Endodermal cell (in vitro differentiated cells): ENCODE measurements at regions not wholly inside any gene's neighbourhood (a gene's known extent, or its start where the extent isn't known, plus 50 kb on each side); places are given as distances from the start of the nearest gene placed in this dataset.

Source experiments
- DNase-seq: peaks from one replicate; pipeline ENCODE4 v3.0.0-alpha.2; 2017
- H3K27ac ChIP-seq: 2 replicates; pipeline ENCODE4 v1.5.1; 2013; ENCODE audit warnings: mild to moderate bottlenecking, low read depth, low read length, moderate library complexity
- H3K27me3 ChIP-seq: 2 replicates; pipeline ENCODE4 v1.6.1; 2013; ENCODE audit warnings: mild to moderate bottlenecking, low read length, moderate library complexity; ENCODE audit not compliant: insufficient read depth, control insufficient read depth, poor library complexity, severe bottlenecking
- H3K36me3 ChIP-seq: 2 replicates; pipeline ENCODE4 v1.7.0; 2013; ENCODE audit warnings: mild to moderate bottlenecking, low read length, moderate library complexity; ENCODE audit not compliant: control insufficient read depth, insufficient read depth
- H3K4me1 ChIP-seq: one replicate; pipeline ENCODE4 v1.7.0; 2013; ENCODE audit warnings: low read length; ENCODE audit not compliant: control insufficient read depth, insufficient read depth
- H3K4me3 ChIP-seq: 2 replicates; pipeline ENCODE4 v1.5.1; 2013; ENCODE audit warnings: mild to moderate bottlenecking, low read length, moderate library complexity
- H3K9ac ChIP-seq: 2 replicates; pipeline ENCODE4 v1.6.1; 2013; ENCODE audit warnings: mild to moderate bottlenecking, low read length, moderate library complexity; ENCODE audit not compliant: poor library complexity, severe bottlenecking; ENCODE audit errors: extremely low read depth
- H3K9me3 ChIP-seq: 2 replicates; pipeline ENCODE4 v1.6.1; 2013; ENCODE audit warnings: mild to moderate bottlenecking, low read length, moderate library complexity; ENCODE audit not compliant: control insufficient read depth
- H3K27ac Mint-ChIP-seq: 2 replicates; pipeline ENCODE4 v1.8.0; 2020; ENCODE audit warnings: mixed read lengths
- H3K27me3 Mint-ChIP-seq: 2 replicates; pipeline ENCODE4 v1.8.0; 2021; ENCODE audit warnings: mild to moderate bottlenecking, mixed read lengths; ENCODE audit not compliant: insufficient read depth
- H3K36me3 Mint-ChIP-seq: 2 replicates; pipeline ENCODE4 v1.8.0; 2020; ENCODE audit warnings: low read depth, mixed read lengths
- H3K4me1 Mint-ChIP-seq: 2 replicates; pipeline ENCODE4 v1.8.0; 2020; ENCODE audit warnings: mixed read lengths
- H3K4me3 Mint-ChIP-seq: 2 replicates; pipeline ENCODE4 v1.8.0; 2020; ENCODE audit warnings: mild to moderate bottlenecking, moderate library complexity, mixed read lengths
- H3K9me3 Mint-ChIP-seq: 2 replicates; pipeline ENCODE4 v1.8.0; 2020; ENCODE audit warnings: mild to moderate bottlenecking, mixed read lengths
- CTCF ChIP-seq: fragments of 200-600 bp; sonication (generic); conservative IDR thresholded peaks from 2 replicates; pipeline ENCODE4 v1.5.0; 2021; ENCODE audit warnings: antibody characterized with exemption, mild to moderate bottlenecking
- WGBS, 2 experiments: methylation state at CpG; one replicate each; pipeline versions ENCODE4 v1.1.5 to v1.1.7; 2013; ENCODE audit warnings: missing lambda C conversion rate in 2 of 2, mixed read lengths in 1 of 2; ENCODE audit not compliant: insufficient coverage in 1 of 2, insufficient read length in 1 of 2; 5-methylcytosine and 5-hydroxymethylcytosine counted together

GRCh38 chr13:92994056-92994455 lies 232.6 kb upstream of the GPC6 start:
- no peak overlapping the region for H3K9ac ChIP-seq
- WGBS, 2 experiments = 86 to 91% methylated on average over 2 to 3 of the region's 3 CpGs
- H3K4me3 Mint-ChIP-seq = no peak overlapping the region
- no peak for DNase-seq
- no peak overlapping the region for H3K4me3 ChIP-seq
- H3K27ac Mint-ChIP-seq = no peak overlapping the region
- no peaks in the 10 kb centered on the region for H3K36me3 ChIP-seq
- H3K27ac ChIP-seq = no peak overlapping the region
- H3K27me3 Mint-ChIP-seq = no peaks in the 10 kb centered on the region
- no peaks in the 10 kb centered on the region for H3K27me3 ChIP-seq
- H3K36me3 Mint-ChIP-seq = no peaks in the 10 kb centered on the region
- no peaks in the 10 kb centered on the region for H3K4me1 ChIP-seq
- peaks cover 30% of the 10 kb centered on the region for H3K9me3 ChIP-seq
- peaks cover 25% of the 10 kb centered on the region for H3K9me3 Mint-ChIP-seq
- TF ChIP-seq CTCF = no peak
- no peaks in the 10 kb centered on the region for H3K4me1 Mint-ChIP-seq

GRCh38 chr13:93001866-93002461 lies 224.6 kb upstream of the GPC6 start:
- 91 to 100% methylated on average over 3 to 5 of the region's 5 CpGs for WGBS, 2 experiments
- no peaks in the 10 kb centered on the region for H3K4me1 Mint-ChIP-seq
- no peaks in the 10 kb centered on the region for H3K27me3 Mint-ChIP-seq
- no peak overlapping the region for H3K4me3 Mint-ChIP-seq
- no peak for TF ChIP-seq CTCF
- no peak overlapping the region for H3K4me3 ChIP-seq
- H3K27ac Mint-ChIP-seq = no peak overlapping the region
- H3K9ac ChIP-seq = no peak overlapping the region
- no peaks in the 10 kb centered on the region for H3K36me3 Mint-ChIP-seq
- DNase-seq = no peak
- peaks cover 44% of the 10 kb centered on the region for H3K9me3 ChIP-seq
- no peaks in the 10 kb centered on the region for H3K4me1 ChIP-seq
- no peak overlapping the region for H3K27ac ChIP-seq
- no peaks in the 10 kb centered on the region for H3K27me3 ChIP-seq
- no peaks in the 10 kb centered on the region for H3K36me3 ChIP-seq
- peaks cover 31% of the 10 kb centered on the region for H3K9me3 Mint-ChIP-seq

GRCh38 chr13:93003531-93003930 lies 223.1 kb upstream of the GPC6 start:
- H3K27me3 ChIP-seq = no peaks in the 10 kb centered on the region
- Mint-ChIP-seq H3K27ac (no peak overlapping the region), H3K27me3 (no peaks in the 10 kb centered on the region), H3K36me3 (no peaks in the 10 kb centered on the region), H3K9me3 (peaks cover 41% of the 10 kb centered on the region), H3K4me3 (no peak overlapping the region), H3K4me1 (no peaks in the 10 kb centered on the region)
- peaks cover 53% of the 10 kb centered on the region for H3K9me3 ChIP-seq
- H3K27ac ChIP-seq = no peak overlapping the region
- TF ChIP-seq CTCF = no peak
- 96 to 100% methylated on average over 1 to 3 of the region's 3 CpGs for WGBS, 2 experiments
- no peaks in the 10 kb centered on the region for H3K4me1 ChIP-seq
- H3K4me3 ChIP-seq = no peak overlapping the region
- H3K36me3 ChIP-seq = no peaks in the 10 kb centered on the region
- no peak overlapping the region for H3K9ac ChIP-seq
- DNase-seq = no peak
